ENCODE measurements at regions not wholly inside any gene's neighbourhood (a gene's known extent, or its start where the extent isn't known, plus 50 kb on each side); places are given as distances from the start of the nearest gene placed in this dataset.

DNA sequence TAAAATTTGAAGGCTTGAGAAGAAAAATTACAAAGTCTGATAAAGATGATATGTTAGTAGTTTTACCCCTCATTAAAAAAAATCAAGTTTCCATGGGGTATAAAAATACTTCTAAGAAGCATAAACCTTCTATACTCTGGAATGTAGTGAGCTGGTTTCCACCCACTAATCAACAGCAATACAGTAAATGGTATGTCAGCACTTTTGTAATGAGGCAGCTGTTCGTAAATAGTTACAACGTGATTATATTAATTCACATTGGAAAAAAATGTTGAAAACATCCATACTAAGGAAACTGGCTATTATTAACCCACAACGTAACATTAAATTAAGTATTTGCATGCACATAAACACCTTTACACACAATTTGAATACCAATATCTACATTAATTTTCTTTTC lies 283.1 kb upstream of the FAM174A start:
- TF ChIP-seq POLR2A (IDR thresholded peaks at IDR 0.05) = no peak
- TF ChIP-seq, protein P1, sequence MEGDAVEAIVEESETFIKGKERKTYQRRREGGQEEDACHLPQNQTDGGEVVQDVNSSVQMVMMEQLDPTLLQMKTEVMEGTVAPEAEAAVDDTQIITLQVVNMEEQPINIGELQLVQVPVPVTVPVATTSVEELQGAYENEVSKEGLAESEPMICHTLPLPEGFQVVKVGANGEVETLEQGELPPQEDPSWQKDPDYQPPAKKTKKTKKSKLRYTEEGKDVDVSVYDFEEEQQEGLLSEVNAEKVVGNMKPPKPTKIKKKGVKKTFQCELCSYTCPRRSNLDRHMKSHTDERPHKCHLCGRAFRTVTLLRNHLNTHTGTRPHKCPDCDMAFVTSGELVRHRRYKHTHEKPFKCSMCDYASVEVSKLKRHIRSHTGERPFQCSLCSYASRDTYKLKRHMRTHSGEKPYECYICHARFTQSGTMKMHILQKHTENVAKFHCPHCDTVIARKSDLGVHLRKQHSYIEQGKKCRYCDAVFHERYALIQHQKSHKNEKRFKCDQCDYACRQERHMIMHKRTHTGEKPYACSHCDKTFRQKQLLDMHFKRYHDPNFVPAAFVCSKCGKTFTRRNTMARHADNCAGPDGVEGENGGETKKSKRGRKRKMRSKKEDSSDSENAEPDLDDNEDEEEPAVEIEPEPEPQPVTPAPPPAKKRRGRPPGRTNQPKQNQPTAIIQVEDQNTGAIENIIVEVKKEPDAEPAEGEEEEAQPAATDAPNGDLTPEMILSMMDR (IDR thresholded peaks at IDR 0.05) = no peak
